CD14-positive monocyte (primary cell): ENCODE measurements at regions not wholly inside any gene's neighbourhood (a gene's known extent, or its start where the extent isn't known, plus 50 kb on each side); places are given as distances from the start of the nearest gene placed in this dataset.

Experiments
- DNase-seq, 3 donors: peaks; one replicate each; pipeline ENCODE4 v3.0.0-alpha.2; 2011 to 2022
- H2AFZ ChIP-seq: 2 replicates; pipeline ENCODE4 v1.6.0; 2012; ENCODE audit warnings: mild to moderate bottlenecking, low read depth, low read length, inconsistent platforms; ENCODE audit not compliant: insufficient read depth, poor library complexity, severe bottlenecking
- H3K27ac ChIP-seq, 2 donors: 1 replicate in 1 of 2; 2 replicates in 1 of 2; pipeline ENCODE4 v1.5.1; 2012 to 2013; ENCODE audit warnings: low read length in 2 of 2, control low read depth in 1 of 2, inconsistent platforms in 1 of 2, low read depth in 1 of 2, mild to moderate bottlenecking in 1 of 2
- H3K27me3 ChIP-seq, 2 donors: one replicate each; pipeline versions ENCODE4 v1.6.0 to v1.6.1; 2011 to 2013; ENCODE audit warnings: low read length in 2 of 2; ENCODE audit not compliant: control insufficient read depth in 2 of 2, insufficient read depth in 2 of 2
- H3K36me3 ChIP-seq, 2 donors: replicated peaks in 1 of 2; 1 replicate in 1 of 2; 2 replicates in 1 of 2; pipeline versions ENCODE4 v1.5.1 to v1.6.1; 2012 to 2013; ENCODE audit warnings: low read length in 2 of 2, control low read depth in 1 of 2, inconsistent platforms in 1 of 2, mild to moderate bottlenecking in 1 of 2; ENCODE audit not compliant: insufficient read depth in 2 of 2, control insufficient read depth in 1 of 2
- H3K4me1 ChIP-seq, 2 donors: 1 replicate in 1 of 2; 2 replicates in 1 of 2; pipeline versions ENCODE4 v1.5.1 to v1.6.1; 2012 to 2013; ENCODE audit warnings: low read length in 2 of 2, control low read depth in 1 of 2, inconsistent platforms in 1 of 2, mild to moderate bottlenecking in 1 of 2, moderate library complexity in 1 of 2; ENCODE audit not compliant: insufficient read depth in 2 of 2, control insufficient read depth in 1 of 2
- H3K4me2 ChIP-seq: replicated peaks from 2 replicates; pipeline ENCODE3; 2012; ENCODE audit warnings: low read length, moderate library complexity, mild to moderate bottlenecking; ENCODE audit not compliant: poor library complexity, severe bottlenecking; ENCODE audit errors: extremely low read depth
- H3K4me3 ChIP-seq, 3 experiments: fragments of 200-600 bp in 1 of 3; sonication (generic) in 1 of 3; replicated peaks in 1 of 3; 1 replicate in 2 of 3; 2 replicates in 1 of 3; pipeline ENCODE4 v1.5.1; 2011 to 2013; ENCODE audit warnings: low read length in 3 of 3, mild to moderate bottlenecking in 3 of 3, control low read depth in 2 of 3, low read depth in 2 of 3, inconsistent platforms in 1 of 3, moderate library complexity in 1 of 3
- H3K79me2 ChIP-seq: 2 replicates; pipeline ENCODE4 v1.6.0; 2012; ENCODE audit warnings: mild to moderate bottlenecking, control low read depth, inconsistent platforms, low read length, moderate library complexity; ENCODE audit not compliant: insufficient read depth
- H3K9ac ChIP-seq: 2 replicates; pipeline ENCODE4 v1.6.0; 2017; ENCODE audit warnings: low read length, mild to moderate bottlenecking; ENCODE audit not compliant: insufficient read depth, poor library complexity, severe bottlenecking
- H3K9me3 ChIP-seq, 2 donors: replicated peaks in 1 of 2; 1 replicate in 1 of 2; 2 replicates in 1 of 2; pipeline versions ENCODE4 v1.5.1 to v1.6.1; 2012 to 2013; ENCODE audit warnings: low read length in 2 of 2, control low read depth in 1 of 2; ENCODE audit not compliant: control insufficient read depth in 1 of 2, insufficient read depth in 1 of 2
- H4K20me1 ChIP-seq: 2 replicates; pipeline ENCODE4 v1.6.0; 2012; ENCODE audit warnings: mild to moderate bottlenecking, low read length, control low read depth, moderate library complexity; ENCODE audit not compliant: insufficient read depth
- H3K27ac Mint-ChIP-seq, 7 donors: one replicate each; pipeline ENCODE4 v1.8.0; 2020; ENCODE audit warnings: mild to moderate bottlenecking in 7 of 7, mixed read lengths in 7 of 7, moderate library complexity in 6 of 7, inconsistent platforms in 2 of 7
- H3K27me3 Mint-ChIP-seq, 3 donors: one replicate each; pipeline ENCODE4 v1.8.0; 2021 to 2022; ENCODE audit warnings: low read depth in 3 of 3, mild to moderate bottlenecking in 3 of 3, mixed read lengths in 3 of 3, moderate library complexity in 3 of 3, inconsistent platforms in 1 of 3
- H3K36me3 Mint-ChIP-seq, 2 donors: one replicate each; pipeline ENCODE4 v1.8.0; 2020; ENCODE audit warnings: mixed read lengths in 2 of 2, inconsistent platforms in 1 of 2, mild to moderate bottlenecking in 1 of 2
- H3K4me1 Mint-ChIP-seq: one replicate; pipeline ENCODE4 v1.8.0; 2020; ENCODE audit warnings: mild to moderate bottlenecking, mixed read lengths
- H3K4me3 Mint-ChIP-seq, 2 donors: one replicate each; pipeline ENCODE4 v1.8.0; 2020; ENCODE audit warnings: mild to moderate bottlenecking in 2 of 2, mixed read lengths in 2 of 2, moderate library complexity in 1 of 2
- H3K9me3 Mint-ChIP-seq, 7 donors: one replicate each; pipeline ENCODE4 v1.8.0; 2020 to 2022; ENCODE audit warnings: mixed read lengths in 7 of 7, mild to moderate bottlenecking in 6 of 7, moderate library complexity in 6 of 7, inconsistent platforms in 2 of 7
- CTCF ChIP-seq: fragments of 200-600 bp; IDR thresholded peaks from one replicate; pipeline ENCODE4 v1.8.0; 2022; ENCODE audit warnings: antibody characterized with exemption, mild to moderate bottlenecking
- WGBS: methylation state at CpG from one replicate; pipeline ENCODE4 v1.1.5; 2013; ENCODE audit warnings: missing lambda C conversion rate; ENCODE audit not compliant: insufficient coverage; 5-methylcytosine and 5-hydroxymethylcytosine counted together
- intact Hi-C, 2 donors: fragments of 100-400 bp; cut with micrococcal nuclease; formaldehyde crosslinking; loops; one replicate each; pipeline versions ENCODE4 v1.15.0 to v1.15.1; 2023

- no peak overlapping the region for H3K4me3 Mint-ChIP-seq
- Histone ChIP-seq H3K9me3 (peaks cover 7 to 13% of the 10 kb centered on the region in 2 donors), H3K79me2 (no peaks in the 10 kb centered on the region), H4K20me1 (no peaks in the 10 kb centered on the region), H3K27me3 (no peaks in the 10 kb centered on the region), H3K9ac (no peak overlapping the region), H3K27ac (no peak overlapping the region), H3K4me1 (no peaks in the 10 kb centered on the region), H3K4me3 (no peak overlapping the region), H3K4me2 (no peak overlapping the region), H2AFZ (no peak overlapping the region), H3K36me3 (no peaks in the 10 kb centered on the region)
- DNase-seq, result no peak
- peaks cover 6 to 18% (median 12%) of the 10 kb centered on the region in 7 donors for H3K9me3 Mint-ChIP-seq
- no peak for TF ChIP-seq CTCF
- no peak overlapping the region for H3K27ac Mint-ChIP-seq
- H3K4me1 Mint-ChIP-seq, result no peaks in the 10 kb centered on the region
- no peaks in the 10 kb centered on the region for H3K36me3 Mint-ChIP-seq
- intact Hi-C loops, result no loop called here
- no peaks in the 10 kb centered on the region for H3K27me3 Mint-ChIP-seq
These were observed 423.9 kb upstream of the RGS18 start for GRCh38 chr1:191734321-191734720.

GRCh38 chr1:191739544-191739943 lies 418.7 kb upstream of the RGS18 start:
- Histone ChIP-seq H3K4me1 (no peaks in the 10 kb centered on the region), H3K9ac (no peak overlapping the region), H3K4me2 (no peak overlapping the region), H3K79me2 (no peaks in the 10 kb centered on the region), H3K27me3 (no peaks in the 10 kb centered on the region), H3K9me3 (no peaks in the 10 kb centered on the region), H2AFZ (no peak overlapping the region), H3K27ac (no peak overlapping the region), H3K36me3 (no peaks in the 10 kb centered on the region), H3K4me3 (no peak overlapping the region), H4K20me1 (no peaks in the 10 kb centered on the region)
- intact Hi-C loops, result no loop called here
- no peak for DNase-seq
- no peaks in the 10 kb centered on the region for H3K4me1 Mint-ChIP-seq
- no CpG with 5 or more reads among the region's 2 CpGs for WGBS
- H3K27me3 Mint-ChIP-seq, result peaks cover 0 to 2% (median 0%) of the 10 kb centered on the region in 3 donors
- H3K27ac Mint-ChIP-seq, result no peak overlapping the region
- H3K36me3 Mint-ChIP-seq, result no peaks in the 10 kb centered on the region
- H3K9me3 Mint-ChIP-seq, result peaks cover 0 to 3% (median 0%) of the 10 kb centered on the region in 7 donors
- no peak overlapping the region for H3K4me3 Mint-ChIP-seq
- no peak for TF ChIP-seq CTCF
